Right lobe of liver (tissue), 6 donors: ENCODE measurements at regions not wholly inside any gene's neighbourhood (a gene's known extent, or its start where the extent isn't known, plus 50 kb on each side); places are given as distances from the start of the nearest gene placed in this dataset.

Experiments
- ATAC-seq, 4 donors: fragments of 200-7000 bp; cut with Tn5 transposase; one replicate each; pipeline ENCODE4 v1.9.1; 2020; ENCODE audit warnings: mild to moderate bottlenecking in 4 of 4, moderate library complexity in 4 of 4
- DNase-seq, 3 donors: peaks; one replicate each; pipeline ENCODE4 v3.0.0-alpha.2; 2020
- H3K27ac ChIP-seq, 3 donors: fragments of 200-600 bp; one replicate each; pipeline ENCODE4 v1.8.0; 2022
- H3K27me3 ChIP-seq, 2 donors: fragments of 200-600 bp; one replicate each; pipeline ENCODE4 v1.8.0; 2022
- H3K36me3 ChIP-seq, 4 donors: fragments of 200-600 bp; sonication (generic) in 1 of 4; one replicate each; pipeline versions ENCODE4 v1.5.1 to v1.8.0; 2017 to 2022; ENCODE audit warnings: control low read depth in 1 of 4
- H3K4me1 ChIP-seq, 4 donors: fragments of 200-600 bp; sonication (generic) in 1 of 4; one replicate each; pipeline versions ENCODE4 v1.5.1 to v1.8.0; 2017 to 2022; ENCODE audit warnings: control low read depth in 1 of 4
- H3K4me3 ChIP-seq, 3 donors: fragments of 200-600 bp; one replicate each; pipeline ENCODE4 v1.8.0; 2022
- H3K9me3 ChIP-seq, 4 donors: fragments of 200-600 bp; sonication (generic) in 1 of 4; one replicate each; pipeline versions ENCODE4 v1.5.1 to v1.8.0; 2017 to 2022; ENCODE audit warnings: control low read depth in 1 of 4
- CTCF ChIP-seq, 4 donors: fragments of 200-600 bp in 3 of 4; fragments of 450-650 bp in 1 of 4; IDR thresholded peaks; one replicate each; pipeline versions ENCODE4 v1.5.1 to v1.8.0; 2016 to 2022; ENCODE audit warnings: antibody characterized with exemption in 4 of 4, mild to moderate bottlenecking in 2 of 4
- POLR2A ChIP-seq: fragments of 450-650 bp; IDR thresholded peaks from one replicate; pipeline ENCODE4 v1.6.1; 2017; ENCODE audit warnings: antibody characterized with exemption, mild to moderate bottlenecking
- WGBS: methylation state at CpG from one replicate; pipeline ENCODE4 v1.1.6; 2018; ENCODE audit warnings: low coverage, low lambda C conversion rate; ENCODE audit not compliant: insufficient coverage; ENCODE audit errors: missing lambda C conversion rate; 5-methylcytosine and 5-hydroxymethylcytosine counted together
- intact Hi-C, 2 donors: fragments of 100-400 bp; cut with DNase I; formaldehyde crosslinking; loops; one replicate each; pipeline versions ENCODE4 v1.11.2 to v1.14.1; 2022
- donor health status: DM: no; HTN: yes; CAD: no.
- donor health status: DM: no; HTN: no; CAD: no.
- donor health status: DM: no; HTN: no; CAD: no.
- donor health status: DM: no; HTN: yes; CAD: no.
- donor health status: DM: no; HTN: yes; CAD: no.

GRCh38 chr2:234426616-234427015 is 70.3 kb downstream of the ARL4C start:
- Histone ChIP-seq H3K27me3 (no peaks in the 10 kb centered on the region), H3K4me1 (no peaks in the 10 kb centered on the region), H3K9me3 (no peaks in the 10 kb centered on the region), H3K36me3 (no peaks in the 10 kb centered on the region), H3K4me3 (no peak overlapping the region), H3K27ac (peak overlapping the region in 1 of 3 donors; percentile 33)
- TF ChIP-seq CTCF (IDR thresholded peaks at IDR 0.05) = no peak
- TF ChIP-seq POLR2A = no peak
- no peak for DNase-seq
- intact Hi-C loops = no loop called here
- ATAC-seq = peak in 2 of 4 donors; percentile 39 to 59
- 50% methylated on average over 1 of the region's 4 CpGs for WGBS

GRCh38 chr2:234425639-234426603 is 71.0 kb downstream of the ARL4C start:
- TF ChIP-seq POLR2A (no peak), CTCF (IDR thresholded peaks at IDR 0.05) (no peak)
- 42% methylated on average over 6 of the region's 8 CpGs for WGBS

GRCh38 chr2:234423884-234424283 is 73.0 kb downstream of the ARL4C start:
- H3K9me3 ChIP-seq = no peaks in the 10 kb centered on the region
- TF ChIP-seq CTCF (IDR thresholded peaks at IDR 0.05) (no peak), POLR2A (no peak)
- intact Hi-C loops = no loop called here
- ATAC-seq = no peak
- 60% methylated on average over 4 of the region's 4 CpGs for WGBS
- H3K27me3 ChIP-seq = no peaks in the 10 kb centered on the region
- no peak overlapping the region for H3K27ac ChIP-seq
- H3K4me3 ChIP-seq = no peak overlapping the region
- no peak for DNase-seq
- H3K36me3 ChIP-seq = no peaks in the 10 kb centered on the region
- no peaks in the 10 kb centered on the region for H3K4me1 ChIP-seq

More at GRCh38 chr2:234425639-234426603, 71.0 kb downstream of the ARL4C start:
- ATAC-seq = peak; percentile 27 to 55 (median 53)
- Histone ChIP-seq H3K27ac (no peak overlapping the region), H3K4me3 (no peak overlapping the region), H3K9me3 (no peaks in the 10 kb centered on the region), H3K4me1 (no peaks in the 10 kb centered on the region), H3K36me3 (no peaks in the 10 kb centered on the region), H3K27me3 (no peaks in the 10 kb centered on the region)
- no peak for DNase-seq
- intact Hi-C loops = no loop called here

- Histone ChIP-seq H3K36me3 (no peaks in the 10 kb centered on the region), H3K27me3 (no peaks in the 10 kb centered on the region), H3K4me1 (no peaks in the 10 kb centered on the region), H3K4me3 (no peak overlapping the region), H3K9me3 (no peaks in the 10 kb centered on the region), H3K27ac (no peak overlapping the region)
- DNase-seq = no peak
- TF ChIP-seq POLR2A (no peak), CTCF (IDR thresholded peaks at IDR 0.05) (no peak)
- intact Hi-C loops = no loop called here
- WGBS = 87% methylated on average over 7 of the region's 8 CpGs
- peak in 1 of 4 donors; percentile 31 for ATAC-seq
Measured at GRCh38 chr2:234422981-234423431, 73.9 kb downstream of the ARL4C start.
